HG02943 (cell line): ENCODE measurements at regions not wholly inside any gene's neighbourhood (a gene's known extent, or its start where the extent isn't known, plus 50 kb on each side); places are given as distances from the start of the nearest gene placed in this dataset.
"Not testable (repeated sequence)": the region's sequence is repeated elsewhere in the genome, so short reads cannot be mapped to it uniquely, and the experiment has no call there.

Experiments used
- ATAC-seq: cut with Tn5 transposase; IDR thresholded peaks from one replicate; pipeline ENCODE4 v1.9.1; 2021; ENCODE audit warnings: mild to moderate bottlenecking, low read depth, moderate library complexity; ENCODE audit not compliant: unreplicated experiment

GRCh38 chr7:17396692-17397091, 98.2 kb downstream of the AHR start:
- ATAC-seq = no peak

DNA sequence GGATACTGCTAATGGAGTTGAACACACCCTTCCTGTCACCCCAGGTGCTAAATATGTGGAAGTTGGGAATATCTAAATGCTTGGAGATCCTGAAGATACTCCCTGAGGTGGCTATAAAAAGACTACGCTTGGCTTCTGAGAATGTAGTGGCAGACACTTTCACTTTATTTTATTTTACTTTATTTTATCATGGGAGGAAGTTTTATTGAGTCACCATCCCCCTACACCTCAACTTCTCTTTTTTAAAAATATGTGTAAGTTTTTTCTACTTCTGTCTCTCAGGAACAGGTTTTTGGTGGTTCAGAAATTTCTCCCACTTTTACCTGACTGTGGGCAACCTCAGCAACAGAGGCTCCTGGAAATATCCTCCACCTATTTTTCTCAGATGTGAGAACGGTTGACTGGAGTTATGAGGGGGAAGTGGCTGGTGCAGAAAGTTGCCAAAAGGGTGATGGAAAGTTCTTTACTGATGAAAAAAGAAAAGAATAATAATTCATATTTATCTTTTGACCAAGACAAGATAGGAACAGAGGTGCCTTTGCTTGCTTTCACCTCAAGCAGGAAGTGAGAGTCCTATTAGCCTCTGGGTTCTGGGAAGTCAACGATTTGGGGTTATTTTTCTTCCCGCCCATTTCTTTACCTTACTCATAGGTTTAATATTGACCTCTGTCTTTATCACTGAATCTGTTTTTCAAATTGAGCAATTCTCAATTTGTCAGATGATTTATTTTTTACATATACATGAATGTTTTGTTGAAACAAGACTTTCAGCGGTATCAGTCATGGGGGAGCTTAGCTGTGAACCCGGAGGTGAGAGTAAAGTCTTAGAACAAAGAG, 103.6 kb downstream of the AHR start:
- ATAC-seq = peak; percentile 77

DNA sequence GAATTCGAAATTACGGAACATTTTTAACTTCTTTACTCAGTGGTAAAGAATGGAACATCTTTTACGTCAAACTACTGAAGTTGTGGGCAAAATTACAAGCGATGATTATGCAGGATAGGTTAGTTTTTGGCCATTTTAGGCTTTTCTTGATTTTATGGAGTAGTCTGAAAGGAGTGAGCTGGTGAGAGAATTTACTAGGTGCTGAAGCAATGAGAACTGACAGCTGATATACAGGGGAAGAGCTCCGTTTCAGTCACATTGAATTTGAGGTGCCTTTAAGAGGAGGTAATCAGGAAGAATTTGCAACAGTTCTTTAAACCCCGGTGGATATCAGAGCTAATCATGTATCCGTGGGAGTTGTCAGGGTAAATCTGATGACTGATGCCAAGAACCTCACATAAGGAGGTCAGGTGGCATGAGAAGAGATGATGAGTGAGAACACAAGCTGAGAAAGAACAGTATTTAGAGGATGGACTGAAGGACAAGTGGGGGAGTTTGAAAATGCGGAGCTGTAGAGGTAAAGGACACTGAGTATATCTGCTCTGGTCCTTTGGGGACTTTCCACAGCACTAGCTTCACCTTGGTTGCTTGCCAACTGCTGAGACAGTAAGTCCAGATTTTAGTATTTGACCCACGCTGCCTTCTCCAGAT, 104.3 kb downstream of the AHR start:
- peak; percentile 58 for ATAC-seq

- no peak for ATAC-seq
Observed at GRCh38 chr7:17404006-17404405, 105.6 kb downstream of the AHR start.

DNA sequence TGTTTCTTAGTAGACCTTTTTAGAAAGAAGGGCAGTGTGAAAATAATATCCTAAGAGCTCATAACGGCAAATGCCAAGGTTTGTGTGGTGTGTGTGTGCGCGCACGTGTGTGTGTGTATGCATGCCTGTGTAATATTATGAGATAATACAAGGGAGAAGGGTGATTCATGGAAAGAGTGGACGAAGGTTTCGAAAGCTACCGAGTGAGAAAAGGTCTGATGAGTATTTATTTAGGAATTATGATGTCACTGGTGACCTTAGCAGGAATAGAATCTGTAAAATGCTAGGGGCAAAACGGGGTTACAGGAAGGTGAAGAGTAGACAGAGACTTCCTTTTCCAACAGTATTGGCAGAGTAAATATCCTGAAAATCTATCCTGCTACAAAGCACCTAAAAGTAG, 107.3 kb downstream of the AHR start:
- ATAC-seq = no peak

- no peak for ATAC-seq
Observed at GRCh38 chr7:17406738-17407137, 108.3 kb downstream of the AHR start.

DNA sequence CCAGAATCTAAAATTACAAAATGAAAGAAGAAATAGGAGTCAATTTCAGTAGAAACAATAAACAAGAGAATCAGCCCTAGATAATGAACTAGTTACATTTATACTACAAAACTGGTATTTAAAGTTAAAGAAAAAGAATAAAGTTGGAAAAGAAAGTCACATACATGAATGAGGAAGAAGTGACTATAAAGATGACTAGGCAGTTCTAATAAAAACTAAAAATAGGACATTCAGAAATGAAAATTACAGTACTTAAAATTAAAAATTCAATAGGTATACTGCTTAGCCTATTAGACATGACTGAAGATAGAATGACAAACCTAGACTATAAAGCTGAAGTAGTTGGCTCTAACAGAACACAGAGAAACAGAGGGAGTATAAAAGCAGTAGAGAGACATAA, 108.8 kb downstream of the AHR start:
- no peak for ATAC-seq

DNA sequence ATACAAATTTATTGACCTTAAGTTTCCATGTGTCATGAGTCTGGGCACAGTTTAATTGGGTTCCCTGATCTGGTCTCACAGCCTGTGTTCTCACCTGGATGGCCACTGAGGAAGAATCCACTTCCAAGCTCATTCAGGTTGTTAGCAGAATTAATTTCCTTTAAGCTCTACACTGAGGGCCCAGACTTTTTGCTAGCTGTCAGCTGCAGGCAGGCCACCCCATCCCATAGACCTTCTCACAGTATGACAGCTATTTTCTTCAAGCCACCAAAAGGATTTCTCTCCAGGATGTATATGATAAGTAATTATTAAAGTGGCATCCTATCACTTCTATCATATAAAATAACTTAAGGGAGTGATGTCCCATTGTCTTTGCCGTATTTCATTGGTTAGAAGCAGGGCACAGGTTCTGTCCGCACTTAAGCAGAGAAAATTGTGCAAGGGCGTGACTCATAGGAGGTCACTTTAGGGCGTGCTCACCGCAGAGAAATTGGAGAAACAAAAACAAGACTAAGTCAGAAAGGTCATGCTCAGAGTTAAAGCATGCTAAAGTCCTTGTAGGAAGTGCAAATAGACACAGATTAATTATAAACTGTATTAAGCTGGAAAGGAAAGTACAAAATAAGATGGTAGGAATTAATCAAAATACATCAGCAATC, 109.9 kb downstream of the AHR start:
- ATAC-seq = no peak

- ATAC-seq = no peak
Observed at GRCh38 chr7:17408904-17409290, 110.4 kb downstream of the AHR start.

- ATAC-seq = peak; percentile 85
Observed at GRCh38 chr7:17411922-17412321, 113.5 kb downstream of the AHR start.

GRCh38 chr7:17412883-17413282, 114.4 kb downstream of the AHR start:
- no peak for ATAC-seq

DNA sequence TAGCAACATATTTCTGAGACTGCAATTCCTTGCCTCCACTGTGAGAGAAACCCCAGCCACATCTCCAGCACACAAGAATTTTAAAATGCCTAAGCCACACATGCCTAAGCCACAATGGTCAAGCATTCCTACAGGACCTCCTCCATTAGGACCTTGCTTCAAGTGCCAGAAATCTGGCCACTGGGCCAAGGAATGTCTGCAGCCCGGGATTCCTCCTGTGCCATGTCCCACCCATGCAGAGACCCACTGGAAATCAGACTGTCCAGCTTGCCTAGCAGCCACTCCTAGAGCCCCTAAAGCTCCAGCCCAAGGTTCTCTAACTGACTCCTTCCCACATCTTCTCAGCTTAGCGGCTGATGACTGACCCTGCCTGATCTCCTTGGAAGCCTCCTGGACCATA, 117.5 kb downstream of the AHR start:
- ATAC-seq = no peak

GRCh38 chr7:17420308-17421015, 122.0 kb downstream of the AHR start:
- ATAC-seq = not testable (repeated sequence)

- no peak for ATAC-seq
Observed at GRCh38 chr7:17421941-17422340, 123.5 kb downstream of the AHR start.

DNA sequence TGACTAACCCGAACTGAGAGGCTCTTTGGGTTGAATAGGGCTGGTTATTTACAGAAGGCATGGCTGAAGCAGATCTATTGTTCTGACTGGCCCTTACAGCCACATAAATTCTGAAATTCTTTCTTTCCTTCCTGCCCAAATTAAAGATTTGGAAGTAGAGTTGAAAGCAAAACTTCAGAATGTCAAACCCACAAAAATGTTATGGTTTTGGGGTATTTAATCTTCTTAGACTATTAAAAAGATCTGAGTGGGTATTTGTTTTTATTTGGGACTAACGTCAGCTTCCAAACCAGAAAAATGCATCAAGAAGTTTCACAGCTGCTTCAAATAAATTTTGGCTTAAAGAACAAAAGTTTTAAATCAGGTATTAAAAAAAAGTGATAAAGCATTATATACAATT, 124.5 kb downstream of the AHR start:
- ATAC-seq = no peak

DNA sequence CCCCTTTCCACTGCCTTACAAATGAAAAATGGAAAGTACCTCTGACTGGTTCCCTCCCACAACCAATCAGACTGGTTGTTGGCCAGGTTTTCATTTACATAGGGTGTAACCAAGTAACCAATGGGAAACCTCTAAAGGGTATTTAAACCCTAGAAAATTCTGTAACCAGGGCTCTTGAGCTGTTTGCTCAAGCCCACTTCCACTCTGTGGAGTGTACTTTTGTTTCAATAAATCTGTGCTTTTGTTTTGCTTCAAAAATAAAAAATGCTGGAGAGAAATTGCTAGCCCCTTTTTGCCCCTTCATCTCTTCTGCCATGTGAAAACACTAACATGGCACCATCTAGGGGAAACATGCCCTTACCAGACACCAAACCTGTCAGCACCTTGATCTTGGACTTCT, 129.5 kb downstream of the AHR start:
- ATAC-seq = no peak

- no peak for ATAC-seq
Observed at GRCh38 chr7:17429579-17429978, 131.1 kb downstream of the AHR start.

- no peak for ATAC-seq
Observed at GRCh38 chr7:17432793-17433192, 134.3 kb downstream of the AHR start.

DNA sequence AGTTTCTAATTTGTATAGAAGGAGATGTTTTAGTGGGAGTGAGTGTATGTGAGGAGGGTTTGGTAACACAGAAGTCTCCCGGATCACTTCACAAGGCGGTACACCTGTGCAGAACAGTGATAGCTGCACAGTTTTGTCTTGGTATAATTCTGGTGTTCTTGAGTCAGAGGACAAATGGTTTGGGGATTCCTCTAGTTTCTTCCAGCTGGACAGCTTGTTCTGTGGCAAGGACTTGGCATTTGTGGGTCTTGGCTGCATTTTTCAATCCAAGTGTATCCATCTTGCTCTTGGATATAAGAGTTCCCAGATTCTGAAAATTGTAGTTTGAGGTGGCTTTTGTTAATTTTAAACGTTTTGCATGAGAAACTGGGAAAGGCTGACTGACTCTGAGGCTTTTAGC, 135.7 kb downstream of the AHR start:
- ATAC-seq = no peak

DNA sequence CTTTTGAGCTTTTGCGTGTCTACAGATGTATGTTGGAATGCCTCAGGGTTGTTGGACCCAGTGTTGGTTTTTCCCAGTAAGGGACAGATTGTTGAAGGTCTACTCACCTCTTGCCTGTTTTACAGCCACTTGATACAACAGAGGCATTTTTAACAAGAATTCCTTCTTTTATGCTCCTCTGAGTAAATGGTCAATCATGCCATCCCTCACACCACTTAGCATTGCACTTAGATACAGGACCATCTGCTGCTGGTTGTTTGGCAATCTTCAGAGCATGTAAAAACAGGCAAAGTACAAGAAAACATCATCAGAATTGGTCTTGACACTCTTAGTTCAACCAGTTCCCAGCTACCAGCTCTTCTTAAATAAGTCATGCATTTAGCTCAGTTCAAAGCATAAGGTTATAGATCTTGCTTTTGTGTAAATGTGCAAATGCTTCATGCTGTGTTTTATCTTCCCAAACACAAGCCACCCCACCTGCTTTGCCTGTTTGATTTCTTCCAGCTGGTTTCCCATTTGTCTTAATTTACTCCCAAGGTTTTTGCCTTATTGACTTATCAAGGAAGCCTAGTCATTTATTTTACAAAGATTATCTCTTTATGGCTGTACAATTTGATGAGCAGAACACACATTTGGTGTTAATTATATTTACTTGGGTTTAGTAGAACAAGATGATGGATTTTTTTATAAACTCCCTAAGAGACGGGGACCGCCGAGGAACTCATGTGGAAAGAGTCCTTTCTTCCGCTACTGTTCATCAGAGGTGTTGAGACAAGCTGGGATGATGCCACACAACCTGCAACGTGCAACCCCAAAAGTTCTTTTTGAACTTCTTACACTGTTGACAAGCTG, 136.6 kb downstream of the AHR start:
- no peak for ATAC-seq
